Mucosa of stomach (tissue), 1 donor: ENCODE measurements at regions not wholly inside any gene's neighbourhood (a gene's known extent, or its start where the extent isn't known, plus 50 kb on each side); places are given as distances from the start of the nearest gene placed in this dataset.

ENCODE experiments used
- H3K27me3 ChIP-seq: one replicate; pipeline ENCODE4 v1.7.0; 2013; ENCODE audit warnings: mild to moderate bottlenecking, low read length; ENCODE audit not compliant: control insufficient read depth, insufficient read depth
- H3K36me3 ChIP-seq: one replicate; pipeline ENCODE4 v1.7.0; 2013; ENCODE audit warnings: low read length; ENCODE audit not compliant: control insufficient read depth, insufficient read depth
- H3K4me1 ChIP-seq: one replicate; pipeline ENCODE4 v1.7.0; 2013; ENCODE audit warnings: mild to moderate bottlenecking, low read length; ENCODE audit not compliant: control insufficient read depth, insufficient read depth
- H3K4me3 ChIP-seq: one replicate; pipeline ENCODE4 v1.7.0; 2013; ENCODE audit warnings: low read length
- H3K9ac ChIP-seq: one replicate; pipeline ENCODE4 v1.7.0; 2013; ENCODE audit warnings: mild to moderate bottlenecking, low read length, moderate library complexity
- H3K9me3 ChIP-seq: one replicate; pipeline ENCODE4 v1.7.0; 2013; ENCODE audit warnings: mild to moderate bottlenecking, low read length, moderate library complexity; ENCODE audit not compliant: control insufficient read depth
- donor health status: Pancreatic carcinoma.

DNA sequence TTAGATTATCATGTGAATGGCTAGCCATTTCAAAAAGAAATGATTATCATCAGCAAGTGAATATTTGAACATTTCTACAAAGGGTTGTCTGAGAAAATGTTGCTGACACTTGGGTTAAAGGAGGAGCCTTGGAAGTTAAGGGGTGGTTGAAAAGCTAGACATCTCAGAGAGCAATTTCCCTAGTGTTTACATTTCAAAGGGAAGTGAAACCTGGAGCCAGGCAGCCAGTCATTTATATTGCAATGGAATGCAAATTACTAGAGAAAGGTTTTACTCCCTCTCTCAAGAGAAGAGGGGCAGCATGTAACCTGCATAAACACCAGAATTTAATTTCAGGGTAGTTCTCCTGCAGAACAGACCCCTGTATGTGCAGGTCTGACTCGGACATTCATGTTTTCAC is 279.0 kb downstream of the SLC16A7 start:
- Histone ChIP-seq H3K27me3 (no peaks in the 10 kb centered on the region), H3K4me3 (no peak overlapping the region), H3K36me3 (no peaks in the 10 kb centered on the region), H3K4me1 (no peaks in the 10 kb centered on the region), H3K9me3 (no peaks in the 10 kb centered on the region), H3K9ac (no peak overlapping the region)

- H3K4me3 ChIP-seq, result no peak overlapping the region
- H3K9me3 ChIP-seq, result no peaks in the 10 kb centered on the region
- H3K36me3 ChIP-seq, result no peaks in the 10 kb centered on the region
- no peak overlapping the region for H3K9ac ChIP-seq
- H3K27me3 ChIP-seq, result no peaks in the 10 kb centered on the region
- H3K4me1 ChIP-seq, result no peaks in the 10 kb centered on the region
Measured at GRCh38 chr12:59886131-59886733, 290.4 kb downstream of the SLC16A7 start.

DNA sequence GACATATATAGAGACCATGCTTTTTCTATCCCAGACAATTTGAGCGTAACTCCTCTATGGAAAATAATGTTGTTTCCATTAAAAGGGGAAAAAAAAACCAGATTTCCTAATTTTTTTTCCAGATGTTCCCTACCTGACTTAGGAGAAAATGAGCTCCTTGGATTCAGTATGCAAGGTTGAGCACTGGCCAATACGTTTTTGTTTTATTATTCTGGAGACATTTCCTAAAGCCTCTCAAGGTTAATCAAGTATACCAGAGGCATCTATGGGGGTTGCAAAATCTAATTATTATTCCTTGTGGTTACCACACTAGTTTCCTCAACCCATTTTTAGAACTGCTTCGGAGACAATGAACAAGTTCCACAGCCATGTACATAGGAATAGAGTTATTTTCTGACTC is 291.3 kb downstream of the SLC16A7 start:
- Histone ChIP-seq H3K4me3 (no peak overlapping the region), H3K36me3 (no peaks in the 10 kb centered on the region), H3K27me3 (no peaks in the 10 kb centered on the region), H3K9me3 (no peaks in the 10 kb centered on the region), H3K9ac (no peak overlapping the region), H3K4me1 (no peaks in the 10 kb centered on the region)

DNA sequence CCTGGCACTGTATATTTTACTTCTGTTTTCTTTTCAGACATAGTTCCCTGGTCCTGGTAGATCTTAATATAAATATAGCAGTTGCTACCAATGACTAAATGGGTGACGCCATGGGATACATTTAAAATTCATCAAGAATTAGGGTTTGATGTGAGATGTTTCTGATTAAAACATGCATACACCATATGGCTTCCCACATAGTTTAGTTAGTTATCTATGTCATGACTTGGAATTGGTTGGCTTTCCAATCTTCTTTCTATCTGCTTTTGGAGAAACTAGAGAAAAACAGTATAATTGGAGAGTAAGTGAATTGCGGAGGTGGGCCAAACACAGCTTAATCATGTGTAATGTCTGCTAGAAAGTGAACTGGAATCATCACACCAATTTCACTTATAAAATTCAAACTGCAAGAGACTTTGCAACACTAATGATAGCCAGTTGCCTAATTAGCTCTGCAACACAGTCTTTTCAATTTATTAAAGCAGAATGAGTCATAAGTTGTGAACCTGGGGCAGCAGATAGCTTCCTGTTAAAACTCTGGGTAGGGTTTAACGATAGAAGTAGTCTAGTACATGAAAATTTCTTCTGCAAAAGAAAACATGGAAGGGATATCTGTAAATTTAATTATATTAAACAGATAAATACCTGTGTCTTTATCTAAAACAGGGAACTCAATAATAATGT is 295.2 kb downstream of the SLC16A7 start:
- Histone ChIP-seq H3K4me3 (no peak overlapping the region), H3K27me3 (no peaks in the 10 kb centered on the region), H3K9ac (no peak overlapping the region), H3K9me3 (no peaks in the 10 kb centered on the region), H3K4me1 (no peaks in the 10 kb centered on the region), H3K36me3 (no peaks in the 10 kb centered on the region)

- Histone ChIP-seq H3K4me3 (no peak overlapping the region), H3K27me3 (no peaks in the 10 kb centered on the region), H3K4me1 (no peaks in the 10 kb centered on the region), H3K9ac (no peak overlapping the region), H3K36me3 (no peaks in the 10 kb centered on the region), H3K9me3 (no peaks in the 10 kb centered on the region)
Measured at GRCh38 chr12:59895166-59895775, 299.4 kb downstream of the SLC16A7 start.

GRCh38 chr12:59904874-59905521 is 309.2 kb downstream of the SLC16A7 start:
- Histone ChIP-seq H3K27me3 (no peaks in the 10 kb centered on the region), H3K9ac (no peak overlapping the region), H3K9me3 (no peaks in the 10 kb centered on the region), H3K4me1 (no peaks in the 10 kb centered on the region), H3K36me3 (no peaks in the 10 kb centered on the region), H3K4me3 (no peak overlapping the region)

DNA sequence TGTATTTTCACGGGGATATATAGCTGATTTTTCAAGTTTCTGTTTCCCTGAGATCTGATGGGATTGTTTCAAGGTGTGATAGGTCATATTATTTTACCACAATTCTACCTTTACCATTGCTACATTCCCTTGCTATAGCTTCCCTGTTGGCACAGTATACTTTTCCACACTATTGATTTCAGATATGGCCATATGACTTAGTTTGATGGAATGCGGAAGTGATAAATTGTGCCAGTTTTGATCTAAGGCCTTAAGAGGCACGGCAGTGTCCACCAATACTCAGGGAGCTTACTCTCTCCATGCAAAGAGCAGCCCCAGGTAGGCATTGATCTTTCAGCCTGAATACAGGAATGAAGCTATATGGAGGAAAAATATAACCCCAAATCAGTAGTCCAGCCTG is 315.7 kb downstream of the SLC16A7 start:
- Histone ChIP-seq H3K27me3 (no peaks in the 10 kb centered on the region), H3K9me3 (no peaks in the 10 kb centered on the region)

DNA sequence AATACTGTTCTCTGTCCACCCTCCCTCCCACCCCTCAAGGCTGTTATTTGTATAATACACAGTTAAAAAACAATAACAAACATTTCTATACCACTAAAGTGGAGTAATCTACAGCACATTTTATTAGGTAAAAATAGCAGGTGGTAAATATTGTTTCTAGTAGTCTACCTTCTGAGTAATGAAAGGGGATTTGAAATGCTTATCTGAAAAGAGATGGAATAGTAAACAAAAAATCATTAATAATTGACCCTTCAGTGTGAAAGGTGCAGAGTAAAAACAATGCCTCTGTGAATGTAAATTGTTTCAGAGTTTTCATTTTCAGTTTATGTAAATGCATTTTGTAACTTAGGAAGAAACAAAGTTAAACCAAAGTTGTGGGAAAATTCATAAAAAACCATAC is 321.2 kb downstream of the SLC16A7 start:
- Histone ChIP-seq H3K36me3 (no peaks in the 10 kb centered on the region), H3K4me1 (no peaks in the 10 kb centered on the region), H3K9ac (no peak overlapping the region), H3K27me3 (no peaks in the 10 kb centered on the region), H3K9me3 (no peaks in the 10 kb centered on the region), H3K4me3 (no peak overlapping the region)

More for the DNA sequence above, 315.7 kb downstream of the SLC16A7 start:
- H3K4me1 ChIP-seq, result no peaks in the 10 kb centered on the region
- H3K4me3 ChIP-seq, result no peak overlapping the region
- no peak overlapping the region for H3K9ac ChIP-seq
- no peaks in the 10 kb centered on the region for H3K36me3 ChIP-seq

DNA sequence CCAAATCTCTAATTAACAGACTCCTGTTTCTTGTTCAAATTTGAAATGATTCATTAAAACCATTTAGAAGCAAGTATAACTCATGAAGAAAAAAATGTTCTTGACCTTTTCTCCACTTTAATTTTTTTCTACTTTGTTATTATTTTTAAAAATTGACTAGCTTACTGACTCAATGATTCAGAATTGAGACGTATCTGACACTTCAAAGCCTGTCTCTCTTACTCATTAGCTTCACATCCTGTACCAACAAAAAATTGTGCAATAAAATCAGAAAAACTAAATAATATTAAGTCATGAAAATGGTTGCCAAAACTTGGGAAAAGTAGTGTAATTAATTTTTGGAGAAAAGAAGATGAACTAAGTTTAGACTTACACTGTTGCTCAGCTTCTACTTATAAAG is 331.2 kb downstream of the SLC16A7 start:
- Histone ChIP-seq H3K9ac (no peak overlapping the region), H3K27me3 (no peaks in the 10 kb centered on the region), H3K9me3 (no peaks in the 10 kb centered on the region), H3K36me3 (no peaks in the 10 kb centered on the region), H3K4me1 (peaks cover 5% of the 10 kb centered on the region), H3K4me3 (no peak overlapping the region)

GRCh38 chr12:59928416-59928815 is 332.6 kb downstream of the SLC16A7 start:
- Histone ChIP-seq H3K4me1 (peaks cover 5% of the 10 kb centered on the region), H3K36me3 (no peaks in the 10 kb centered on the region), H3K4me3 (no peak overlapping the region), H3K9ac (no peak overlapping the region), H3K27me3 (no peaks in the 10 kb centered on the region), H3K9me3 (no peaks in the 10 kb centered on the region)

DNA sequence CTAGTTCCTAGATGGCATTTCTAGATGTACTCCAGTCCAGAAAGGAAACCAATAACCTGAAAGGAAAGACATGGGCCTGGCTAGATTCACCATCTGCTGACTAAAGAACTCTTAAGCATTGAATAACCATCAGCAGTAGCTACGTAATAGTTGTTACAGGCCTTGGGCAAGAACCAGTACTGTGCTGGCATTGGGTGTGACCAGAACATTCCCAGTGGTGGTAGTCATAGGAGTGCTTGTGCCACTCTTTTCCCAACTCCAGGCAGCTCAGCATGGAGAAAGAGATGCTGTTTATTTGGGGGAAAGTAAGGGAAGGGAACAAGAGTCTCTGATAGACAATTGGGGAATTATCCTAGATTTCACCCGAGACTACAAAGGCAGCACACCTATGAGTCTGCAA is 333.3 kb downstream of the SLC16A7 start:
- no peaks in the 10 kb centered on the region for H3K9me3 ChIP-seq
- H3K9ac ChIP-seq, result no peak overlapping the region
- no peaks in the 10 kb centered on the region for H3K27me3 ChIP-seq
- no peaks in the 10 kb centered on the region for H3K36me3 ChIP-seq
- peaks cover 5% of the 10 kb centered on the region for H3K4me1 ChIP-seq
- H3K4me3 ChIP-seq, result no peak overlapping the region

DNA sequence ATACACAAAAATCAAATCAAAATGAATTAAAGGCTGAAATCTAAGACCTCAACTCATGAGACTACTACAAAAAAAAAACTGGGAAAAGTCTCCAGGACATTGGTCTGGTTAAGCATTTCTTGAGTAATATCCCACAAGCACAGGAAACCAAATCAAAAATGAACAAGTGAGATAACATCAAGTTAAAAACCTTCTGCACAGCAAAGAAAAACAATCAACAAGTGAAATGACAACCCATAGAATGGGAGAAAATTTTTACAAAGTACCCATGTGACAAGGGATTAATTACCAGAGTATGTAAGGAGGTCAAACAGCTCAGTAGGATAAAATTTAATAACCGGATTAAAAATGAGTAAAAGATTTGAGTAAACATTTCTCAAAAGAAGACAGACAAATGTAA is 338.7 kb downstream of the SLC16A7 start:
- Histone ChIP-seq H3K4me1 (no peaks in the 10 kb centered on the region), H3K9me3 (no peaks in the 10 kb centered on the region), H3K36me3 (no peaks in the 10 kb centered on the region), H3K27me3 (no peaks in the 10 kb centered on the region), H3K9ac (no peak overlapping the region), H3K4me3 (no peak overlapping the region)
